ENCODE measurements at regions not wholly inside any gene's neighbourhood (a gene's known extent, or its start where the extent isn't known, plus 50 kb on each side); places are given as distances from the start of the nearest gene placed in this dataset.

DNA sequence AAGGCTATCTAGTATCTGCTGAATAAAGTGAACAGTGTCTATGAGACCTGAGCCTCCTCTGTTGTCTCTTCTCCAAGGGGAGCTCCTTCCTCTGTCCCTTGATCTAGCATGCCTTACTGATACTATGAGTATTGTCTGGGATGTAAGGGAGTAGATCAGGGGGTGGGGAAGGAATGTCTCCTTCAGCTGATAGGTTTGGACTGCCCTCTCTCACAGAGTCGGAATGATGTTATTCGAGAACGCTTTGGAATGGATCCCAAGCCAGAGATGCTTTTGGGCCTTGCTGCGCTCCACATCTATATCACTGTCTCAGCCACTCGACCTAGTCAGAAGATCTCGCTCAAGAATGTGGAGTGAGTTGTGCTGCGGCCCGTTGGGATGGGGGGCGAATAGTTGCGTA, 68.3 kb upstream of the PRPS1 start:
- DNase-seq (ENCODE audit: low spot score) (no peak), FAIRE-seq (no peak)

DNA sequence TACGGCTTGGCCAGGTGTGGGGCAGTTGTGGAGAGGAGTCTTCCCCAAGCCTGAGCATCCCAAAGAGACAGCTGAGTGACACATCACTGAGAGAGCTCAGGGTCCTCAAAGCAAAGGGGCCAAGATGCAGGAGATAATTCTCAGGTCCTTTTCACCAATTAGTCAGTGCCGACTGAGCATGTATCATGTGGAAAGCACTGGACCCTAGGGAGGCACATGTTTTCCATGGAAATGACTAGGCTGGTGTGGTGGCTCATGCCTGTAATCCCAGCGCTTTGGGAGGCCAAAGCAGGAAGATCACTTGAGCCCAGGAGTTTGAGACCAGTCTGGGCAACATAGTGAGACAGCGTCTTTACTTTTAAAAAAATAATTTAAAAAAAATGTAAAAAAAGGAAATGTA, 67.3 kb upstream of the PRPS1 start:
- FAIRE-seq (no peak), DNase-seq (ENCODE audit: low spot score) (no peak)

DNA sequence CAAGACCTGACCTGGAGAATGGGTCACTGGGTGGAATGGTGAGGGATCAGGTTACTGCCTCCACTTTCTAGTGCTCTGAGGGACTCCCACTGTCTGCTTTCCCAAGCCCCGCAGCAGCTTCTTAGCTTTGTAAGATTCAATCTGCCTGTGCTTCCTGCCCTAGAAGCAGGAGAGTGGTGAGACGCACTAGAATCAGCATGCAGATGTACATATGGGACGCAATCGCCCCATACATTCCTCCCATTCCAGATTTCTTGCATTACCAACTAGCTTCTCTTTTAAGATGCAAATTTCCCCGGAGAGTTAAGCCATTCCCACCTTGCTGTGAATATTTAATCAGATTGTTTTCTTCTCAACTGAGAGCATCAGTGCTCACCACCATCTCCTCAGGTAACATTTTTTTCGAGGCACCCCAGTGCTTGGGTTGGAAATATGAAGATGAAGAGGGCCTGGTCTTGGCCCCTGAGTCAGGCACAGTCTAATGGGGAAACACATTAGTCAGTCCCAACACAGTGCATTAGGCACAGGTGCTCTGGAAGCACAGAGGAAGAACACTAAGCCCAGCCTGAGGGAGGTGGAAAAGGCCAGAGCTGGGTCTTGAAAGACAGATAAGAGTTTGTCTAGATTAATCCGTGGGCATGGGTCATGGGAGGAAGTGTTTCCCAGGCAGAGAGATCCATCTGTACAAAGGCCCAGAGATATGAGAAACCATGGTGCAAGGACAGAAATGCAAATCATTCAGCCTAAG, 66.7 kb upstream of the PRPS1 start:
- DNase-seq (ENCODE audit: low spot score) (no peak), FAIRE-seq (no peak)

DNA sequence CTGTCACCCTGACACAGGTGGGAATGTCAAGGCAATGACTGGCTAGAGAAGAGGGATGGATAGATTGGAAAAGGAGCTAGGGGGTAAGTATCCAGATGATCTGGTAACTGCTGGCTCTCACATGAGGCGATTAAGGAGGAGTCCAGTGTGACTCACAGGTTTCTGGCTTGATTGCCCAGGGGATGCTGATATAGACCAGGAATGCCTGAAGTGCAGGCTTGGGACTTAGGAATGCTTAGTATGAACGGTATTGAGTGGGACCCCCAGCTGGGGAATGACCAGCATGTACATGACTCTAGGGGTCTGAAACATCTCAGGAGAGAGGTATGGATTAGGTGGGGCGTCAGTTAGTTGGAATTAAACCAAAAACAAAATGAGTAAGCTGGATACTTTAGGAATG, 65.8 kb upstream of the PRPS1 start:
- FAIRE-seq (no peak), DNase-seq (ENCODE audit: low spot score) (peak; percentile 6)

DNA sequence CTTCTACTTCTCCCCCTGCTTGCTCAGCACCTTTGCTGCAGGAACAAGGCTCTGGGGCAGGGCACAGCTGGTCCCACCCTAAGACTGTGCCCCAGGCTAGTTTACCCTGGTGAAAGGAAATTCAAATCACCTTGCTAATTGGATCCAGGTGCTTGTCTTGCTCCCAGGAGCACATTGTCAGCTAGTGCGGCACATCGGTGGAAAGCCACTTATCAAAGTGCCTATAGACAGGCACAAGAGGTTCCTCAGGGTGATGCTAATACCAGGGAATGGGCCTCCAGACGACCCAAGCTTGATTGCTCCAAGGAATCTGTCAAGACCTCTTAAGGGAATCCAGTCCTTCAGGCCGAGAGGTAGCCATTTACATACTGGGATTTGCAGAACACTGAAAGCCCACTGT, 64.5 kb upstream of the PRPS1 start:
- DNase-seq (ENCODE audit: low spot score), result no peak
- FAIRE-seq, result no peak

DNA sequence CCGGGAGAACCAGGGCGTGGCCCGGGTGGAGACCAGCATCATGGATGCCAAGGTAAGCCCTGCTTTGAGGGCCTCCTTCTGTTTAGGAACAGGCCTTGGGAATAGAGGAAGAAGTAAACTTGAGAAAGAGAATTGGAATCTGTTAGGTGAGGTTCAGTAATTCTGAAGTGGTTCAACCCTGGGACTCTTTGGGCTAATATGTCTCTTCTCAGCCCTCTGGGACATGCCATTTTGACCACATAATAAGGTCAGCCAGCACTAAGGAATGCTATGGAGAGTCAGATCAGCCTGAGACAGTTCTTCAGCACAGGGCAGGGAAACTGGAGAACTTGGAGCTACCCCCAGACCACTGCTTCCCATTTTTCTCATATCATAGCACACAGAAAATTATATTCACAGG, 63.3 kb upstream of the PRPS1 start:
- DNase-seq (ENCODE audit: low spot score) (no peak), FAIRE-seq (no peak)

DNA sequence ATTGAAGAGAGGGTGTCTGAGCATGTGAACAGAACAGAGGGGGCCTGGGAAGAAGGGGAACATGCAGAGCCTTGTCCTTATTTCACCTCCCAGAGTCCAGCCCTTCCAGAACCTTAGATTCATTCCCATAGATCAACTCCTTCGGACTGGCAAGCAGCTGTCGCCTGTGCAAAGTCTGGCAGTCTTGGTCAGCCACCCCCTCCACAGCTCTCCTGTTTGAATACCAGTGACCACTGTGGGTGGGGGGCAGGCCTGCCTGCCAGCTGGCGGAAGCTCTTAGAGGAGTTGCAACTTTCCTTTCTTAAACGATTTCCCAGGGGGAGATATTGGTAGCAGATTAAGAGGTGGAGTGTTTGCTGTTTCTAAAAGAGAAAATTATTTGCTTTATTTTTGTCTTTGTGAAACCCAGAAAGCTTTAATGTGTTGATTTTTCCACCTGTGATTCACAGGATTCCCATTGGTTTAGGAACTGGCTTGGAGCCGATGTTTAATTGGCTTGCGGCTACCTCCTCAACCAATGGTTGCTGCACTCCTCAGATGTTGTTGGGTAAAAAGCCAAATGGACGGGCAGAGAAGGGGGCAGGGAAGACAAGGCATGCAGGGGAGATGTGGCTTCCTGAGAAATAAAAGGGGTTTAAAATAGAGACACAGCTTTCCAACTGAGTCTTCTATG, 62.2 kb upstream of the PRPS1 start:
- DNase-seq (ENCODE audit: low spot score), result no peak
- FAIRE-seq, result no peak

DNA sequence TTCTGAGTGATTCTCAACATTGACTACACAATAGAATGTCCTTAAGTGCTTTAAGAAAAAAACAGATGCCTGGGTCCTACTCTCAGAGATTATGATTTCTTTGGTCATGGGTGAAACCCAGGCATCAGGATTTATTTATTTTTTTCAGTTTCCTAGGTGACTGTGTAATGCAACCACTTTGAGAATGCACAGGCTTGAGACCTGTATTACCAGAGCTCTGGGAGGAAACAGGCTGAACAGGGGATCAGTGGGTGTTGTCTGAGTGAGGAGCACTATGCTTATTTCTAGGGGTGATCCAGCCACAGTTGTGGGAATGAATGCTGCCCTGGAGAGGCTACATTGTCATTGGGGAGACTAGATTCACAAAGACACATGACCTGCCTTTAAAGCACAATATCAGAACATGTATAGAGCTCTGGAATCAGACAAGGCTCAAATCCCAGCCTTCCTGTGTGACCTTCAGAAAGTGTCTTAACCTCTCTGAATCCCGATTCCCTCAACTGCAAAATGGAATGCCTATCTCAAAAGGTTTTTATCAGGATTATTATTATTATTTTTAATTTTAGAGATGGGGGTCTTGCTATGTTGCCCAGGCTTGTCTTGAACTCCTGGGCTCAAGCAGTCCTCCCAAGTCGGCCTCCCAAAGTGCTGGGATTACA, 61.6 kb upstream of the PRPS1 start:
- FAIRE-seq (no peak), DNase-seq (ENCODE audit: low spot score) (no peak)

DNA sequence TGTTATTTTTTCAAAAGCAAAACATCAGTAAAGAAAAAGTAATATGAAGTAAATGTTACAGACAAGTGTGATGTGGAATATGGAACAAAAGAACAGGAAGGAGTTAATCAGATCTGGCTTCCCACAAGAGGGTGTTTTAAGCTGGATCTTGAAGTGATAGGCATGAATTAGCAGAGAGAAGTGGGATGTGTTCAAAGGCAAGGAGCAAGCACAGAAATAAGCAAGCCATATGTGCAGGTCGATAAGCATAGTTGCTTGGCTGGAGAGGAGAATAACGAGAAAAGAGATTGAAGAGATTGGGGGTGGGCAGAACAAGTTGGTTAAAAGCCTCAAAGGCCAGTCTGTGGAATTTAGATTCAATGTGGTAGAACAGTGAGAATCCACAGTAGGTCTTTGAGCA, 60.9 kb upstream of the PRPS1 start:
- FAIRE-seq (no peak), DNase-seq (ENCODE audit: low spot score) (no peak)

DNA sequence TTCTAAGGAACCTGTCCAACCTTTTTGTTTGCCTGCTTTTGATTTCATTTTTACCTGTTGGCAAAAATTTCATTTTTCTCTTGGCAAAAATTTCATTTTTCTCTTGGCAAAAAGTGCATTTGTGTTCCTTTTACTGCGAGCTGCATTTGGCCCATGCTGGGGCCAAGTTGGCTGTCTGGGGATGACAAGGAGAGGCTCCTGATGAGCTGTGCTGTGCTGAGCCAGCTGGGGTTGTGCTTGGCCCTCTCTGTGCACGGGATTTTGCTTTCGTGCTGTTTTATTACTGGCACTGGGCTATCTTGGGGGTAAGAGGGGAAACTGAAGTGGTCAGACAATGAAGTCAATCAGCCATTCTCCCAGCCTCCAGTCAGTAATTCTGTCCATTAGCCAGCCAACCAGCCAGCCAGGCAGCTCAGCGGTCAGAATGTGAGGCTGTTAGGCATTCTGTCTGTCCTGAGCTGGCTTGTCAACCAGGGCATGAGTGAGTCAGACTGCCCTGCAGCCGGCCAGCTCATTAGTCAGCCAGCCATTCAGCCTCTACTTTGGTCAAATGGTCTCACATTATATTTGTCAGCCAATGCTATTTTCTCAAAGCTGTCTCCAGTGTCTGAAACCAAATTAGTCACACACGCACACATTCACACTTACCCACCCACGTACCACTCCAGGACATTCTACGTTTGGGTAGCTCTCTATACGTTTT, 56.9 kb upstream of the PRPS1 start:
- no peak for FAIRE-seq
- no peak for DNase-seq (ENCODE audit: low spot score)

DNA sequence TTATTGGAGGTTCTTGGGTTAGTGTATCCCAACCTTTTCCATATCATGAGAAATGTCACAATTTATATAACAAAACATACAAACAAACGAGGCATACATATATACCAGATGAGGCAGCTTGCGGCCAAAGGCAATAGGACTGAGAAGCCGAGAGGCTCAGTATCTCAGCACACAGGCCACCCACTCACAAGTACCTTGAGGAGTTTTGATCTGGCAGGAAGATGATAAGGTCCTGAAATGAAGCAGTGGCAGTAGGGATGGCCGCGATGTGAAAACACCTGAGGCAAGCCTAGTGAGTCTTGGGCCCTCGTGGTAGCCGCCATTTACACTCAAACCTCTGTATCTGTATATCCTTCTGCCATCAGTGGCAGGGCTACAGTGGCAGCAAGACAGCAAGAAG, 55.3 kb upstream of the PRPS1 start:
- DNase-seq (ENCODE audit: low spot score) (no peak), FAIRE-seq (no peak)

DNA sequence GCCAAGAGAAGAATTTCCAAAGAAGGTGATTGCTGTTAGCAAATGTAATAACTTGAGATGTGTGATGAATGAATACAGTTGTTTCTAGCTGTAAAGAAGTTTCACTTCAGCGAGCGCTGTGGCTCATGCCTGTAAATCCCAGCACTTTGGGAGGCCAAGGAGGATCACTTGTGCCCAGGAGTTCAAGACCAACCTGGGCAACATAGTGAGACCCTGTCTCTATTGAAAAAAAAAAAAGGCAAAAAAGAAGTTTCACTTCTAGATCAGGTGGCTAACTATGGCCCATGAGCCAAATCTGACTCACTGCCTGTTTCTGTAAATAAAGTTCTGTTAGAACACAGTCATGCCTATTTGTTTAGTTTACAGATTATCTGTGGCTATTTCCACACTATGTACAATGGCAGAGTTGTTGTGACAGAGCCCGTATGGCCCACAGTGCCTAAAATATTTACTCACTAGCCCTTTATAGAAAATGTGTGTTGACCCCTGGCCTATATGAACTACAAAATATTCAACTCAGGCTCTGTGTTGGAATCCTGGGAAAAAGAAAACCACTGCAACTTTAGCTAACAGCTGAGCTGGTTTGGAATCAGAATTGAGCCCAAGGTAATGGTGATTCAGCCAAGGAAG, 54.1 kb upstream of the PRPS1 start:
- FAIRE-seq (no peak), DNase-seq (ENCODE audit: low spot score) (no peak)

DNA sequence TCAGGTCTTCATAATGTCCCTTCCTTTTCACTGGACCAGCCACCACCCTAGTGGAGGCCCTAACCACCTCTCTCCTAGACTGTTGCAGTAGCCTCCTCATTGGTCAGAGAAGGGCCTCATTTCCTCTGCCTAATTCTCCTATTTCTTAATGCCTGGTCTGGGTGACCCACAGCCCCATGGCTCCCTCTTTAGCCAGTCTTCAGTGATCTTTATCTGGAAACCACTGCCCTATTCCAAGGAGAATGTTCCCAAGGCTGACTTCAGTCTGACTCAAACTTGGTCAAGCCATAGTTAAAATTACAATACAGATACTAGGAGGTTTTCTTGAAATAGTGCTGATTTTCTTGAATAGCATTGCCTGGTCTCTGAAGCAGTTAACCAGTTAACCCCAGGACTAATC, 53.6 kb upstream of the PRPS1 start:
- FAIRE-seq, result no peak
- DNase-seq (ENCODE audit: low spot score), result no peak

DNA sequence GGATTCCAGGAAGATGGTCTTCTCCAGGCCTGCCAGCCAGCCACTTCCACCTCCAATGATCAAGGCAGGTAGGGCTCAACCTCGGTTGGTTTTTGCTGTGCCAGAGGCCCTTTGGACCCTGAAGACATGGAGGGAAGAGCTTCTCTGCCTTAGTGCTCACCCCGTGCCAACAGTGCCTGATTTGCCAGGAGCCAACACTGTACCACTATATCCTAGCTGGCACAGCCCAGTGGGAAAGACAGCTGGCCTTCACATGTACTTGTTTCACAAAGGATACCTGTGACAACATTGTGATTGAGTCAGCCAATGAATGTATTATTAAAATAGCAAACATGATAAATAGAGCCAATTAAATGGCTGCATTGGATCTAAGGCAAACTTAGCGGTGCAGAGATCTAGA, 51.9 kb upstream of the PRPS1 start:
- DNase-seq (ENCODE audit: low spot score) (no peak), FAIRE-seq (no peak)

DNA sequence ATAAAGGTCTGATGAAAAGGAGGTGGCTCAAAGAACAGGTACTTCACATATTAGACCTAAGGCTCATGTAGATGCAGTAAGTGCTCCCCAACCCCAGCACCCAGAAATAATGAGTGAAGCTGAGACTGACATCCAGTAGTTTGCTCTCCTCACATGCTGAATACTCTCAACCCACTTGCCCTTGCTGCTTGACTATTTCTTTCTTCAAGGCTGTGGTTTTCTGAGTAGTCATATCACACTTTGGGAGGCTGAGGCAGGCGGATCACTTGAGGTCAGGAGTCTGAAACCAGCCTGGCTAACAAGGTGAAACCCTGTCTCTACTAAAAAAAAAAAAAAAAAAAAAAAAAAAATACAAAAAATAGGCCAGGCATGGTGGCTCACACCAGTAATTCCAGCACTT, 51.5 kb upstream of the PRPS1 start:
- no peak for FAIRE-seq
- no peak for DNase-seq (ENCODE audit: low spot score)

DNA sequence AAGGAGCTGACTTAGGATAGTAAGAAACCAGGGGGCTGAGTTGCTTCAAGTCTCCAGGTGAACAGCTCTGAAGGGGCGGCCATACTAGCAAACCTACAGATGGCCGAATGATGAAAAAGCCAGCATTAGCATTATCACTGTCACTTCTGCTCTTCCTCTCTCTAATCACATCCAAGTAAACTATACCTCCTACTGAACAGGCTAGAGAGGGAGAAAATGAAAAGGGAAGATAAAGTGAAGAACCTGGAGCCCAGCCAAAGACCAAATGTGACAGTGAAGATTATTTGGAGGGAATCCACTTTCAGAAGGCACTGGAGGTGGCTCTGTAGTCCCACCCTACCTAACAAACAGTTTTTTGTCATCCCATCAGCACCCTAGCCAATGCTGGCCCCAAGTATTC, 50.4 kb upstream of the PRPS1 start:
- FAIRE-seq (no peak), DNase-seq (ENCODE audit: low spot score) (no peak)
